ENCODE measurements at regions not wholly inside any gene's neighbourhood (a gene's known extent, or its start where the extent isn't known, plus 50 kb on each side); places are given as distances from the start of the nearest gene placed in this dataset.
A peak's percentile ranks its signal among the peaks of the same experiment; 100 is the strongest.

DNA sequence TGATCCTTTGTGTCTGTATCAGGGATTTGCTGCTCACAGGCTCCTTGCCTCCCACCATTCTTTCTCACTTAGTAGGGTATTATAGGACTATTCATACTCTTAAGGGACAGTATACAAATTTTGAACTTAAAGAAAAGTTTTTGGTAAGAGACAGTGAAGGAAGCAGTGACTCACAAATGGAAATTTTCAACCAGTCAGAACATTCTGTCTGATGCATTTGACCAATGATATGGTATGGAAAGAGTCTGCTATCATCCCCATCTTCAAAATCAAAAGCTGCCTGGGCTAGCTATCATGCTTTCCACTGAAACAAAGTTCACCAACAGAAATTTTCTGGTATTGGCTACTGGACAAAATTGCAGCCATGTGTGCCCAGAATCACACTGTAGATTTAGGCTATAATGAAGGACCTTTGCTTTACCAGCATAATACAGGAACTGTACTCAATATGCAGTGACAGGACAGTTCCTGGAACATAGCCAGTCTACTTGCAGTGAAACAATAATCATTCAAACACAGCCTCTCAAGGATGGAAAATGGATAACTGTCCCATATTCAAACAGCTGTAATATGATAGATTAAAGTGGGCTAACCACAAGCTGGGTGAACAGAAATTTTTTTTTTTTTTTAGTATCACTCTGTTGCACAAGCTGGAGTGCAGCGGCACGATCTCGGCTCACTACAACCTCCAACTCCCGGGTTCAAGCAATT, 109.0 kb upstream of the ACSL4 start:
- no peaks in the 10 kb centered on the region for H3K27me3 Mint-ChIP-seq (ENCODE audit: unreplicated experiment)
- DNase-seq, result no peak
- H3K27ac Mint-ChIP-seq (ENCODE audit: unreplicated experiment), result no peak overlapping the region
- peaks cover 8% of the 10 kb centered on the region for H3K4me1 Mint-ChIP-seq (ENCODE audit: low read depth, unreplicated experiment)
- H3K36me3 Mint-ChIP-seq (ENCODE audit: unreplicated experiment), result no peaks in the 10 kb centered on the region
- H3K9me3 Mint-ChIP-seq (ENCODE audit: unreplicated experiment), result no peaks in the 10 kb centered on the region
- no peak overlapping the region for H3K4me3 Mint-ChIP-seq (ENCODE audit: unreplicated experiment)
- TF ChIP-seq, protein P1, sequence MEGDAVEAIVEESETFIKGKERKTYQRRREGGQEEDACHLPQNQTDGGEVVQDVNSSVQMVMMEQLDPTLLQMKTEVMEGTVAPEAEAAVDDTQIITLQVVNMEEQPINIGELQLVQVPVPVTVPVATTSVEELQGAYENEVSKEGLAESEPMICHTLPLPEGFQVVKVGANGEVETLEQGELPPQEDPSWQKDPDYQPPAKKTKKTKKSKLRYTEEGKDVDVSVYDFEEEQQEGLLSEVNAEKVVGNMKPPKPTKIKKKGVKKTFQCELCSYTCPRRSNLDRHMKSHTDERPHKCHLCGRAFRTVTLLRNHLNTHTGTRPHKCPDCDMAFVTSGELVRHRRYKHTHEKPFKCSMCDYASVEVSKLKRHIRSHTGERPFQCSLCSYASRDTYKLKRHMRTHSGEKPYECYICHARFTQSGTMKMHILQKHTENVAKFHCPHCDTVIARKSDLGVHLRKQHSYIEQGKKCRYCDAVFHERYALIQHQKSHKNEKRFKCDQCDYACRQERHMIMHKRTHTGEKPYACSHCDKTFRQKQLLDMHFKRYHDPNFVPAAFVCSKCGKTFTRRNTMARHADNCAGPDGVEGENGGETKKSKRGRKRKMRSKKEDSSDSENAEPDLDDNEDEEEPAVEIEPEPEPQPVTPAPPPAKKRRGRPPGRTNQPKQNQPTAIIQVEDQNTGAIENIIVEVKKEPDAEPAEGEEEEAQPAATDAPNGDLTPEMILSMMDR (IDR thresholded peaks at IDR 0.05; ENCODE audit: partially characterized antibody, unreplicated experiment), result no peak

DNA sequence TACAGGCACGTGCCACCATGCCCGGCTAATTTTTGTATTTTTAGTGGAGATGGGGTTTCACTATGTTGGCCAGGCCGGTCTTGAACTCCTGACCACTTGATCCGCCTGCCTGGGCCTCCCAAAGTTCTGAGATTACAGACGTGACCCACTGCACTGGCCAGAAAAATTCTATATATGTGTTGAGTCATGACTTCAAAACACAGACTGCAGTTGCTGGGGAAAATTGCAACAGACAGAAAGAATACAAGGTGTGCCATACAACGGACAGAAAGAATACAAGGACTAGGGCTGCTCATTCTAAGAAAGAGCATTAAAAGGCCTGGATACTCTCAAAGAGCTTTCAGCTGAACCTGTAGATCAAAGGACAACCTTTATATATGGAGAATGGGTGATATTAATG, 109.6 kb upstream of the ACSL4 start:
- H3K27ac Mint-ChIP-seq (ENCODE audit: unreplicated experiment), result no peak overlapping the region
- no peaks in the 10 kb centered on the region for H3K36me3 Mint-ChIP-seq (ENCODE audit: unreplicated experiment)
- no peak overlapping the region for H3K4me3 Mint-ChIP-seq (ENCODE audit: unreplicated experiment)
- no peak for DNase-seq
- H3K27me3 Mint-ChIP-seq (ENCODE audit: unreplicated experiment), result no peaks in the 10 kb centered on the region
- H3K9me3 Mint-ChIP-seq (ENCODE audit: unreplicated experiment), result no peaks in the 10 kb centered on the region
- peaks cover 14% of the 10 kb centered on the region for H3K4me1 Mint-ChIP-seq (ENCODE audit: low read depth, unreplicated experiment)
- TF ChIP-seq, protein P1 (IDR thresholded peaks at IDR 0.05; ENCODE audit: partially characterized antibody, unreplicated experiment), result no peak

DNA sequence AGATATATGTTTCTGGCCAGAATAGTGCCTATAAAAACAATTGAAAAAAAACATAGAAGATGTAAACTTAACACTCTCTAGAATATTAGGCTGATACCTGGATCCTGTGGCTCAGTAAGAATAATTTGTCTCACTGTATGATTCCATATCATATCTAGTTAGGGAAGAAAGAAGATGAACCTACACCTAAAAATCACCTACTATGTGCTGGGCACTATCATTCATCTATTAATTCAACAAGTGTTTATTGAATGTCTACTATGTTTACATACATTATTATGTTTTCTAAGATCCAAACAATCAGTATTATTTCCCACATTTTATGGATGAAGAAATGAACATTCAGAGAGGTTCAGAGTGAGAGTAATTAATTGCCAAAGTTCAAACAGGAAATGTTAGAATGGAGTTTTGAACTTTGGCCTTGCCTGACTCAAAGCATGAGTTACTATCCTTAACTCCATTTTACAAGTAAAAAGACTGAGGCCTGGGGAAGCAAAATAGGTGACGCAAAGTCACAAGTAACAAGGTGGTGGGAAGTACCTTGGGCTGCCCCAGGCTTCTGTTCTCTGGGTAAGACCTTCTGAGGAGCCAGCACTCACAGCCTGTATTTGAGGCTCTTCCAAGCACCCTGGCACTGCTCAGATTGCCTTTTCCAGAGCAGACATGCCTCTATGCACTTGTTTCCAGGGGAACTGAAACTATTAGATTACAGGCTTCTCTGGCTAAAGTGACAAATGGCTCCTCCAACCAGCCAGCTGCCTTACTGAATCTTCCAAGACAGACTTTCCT, 111.1 kb upstream of the ACSL4 start:
- Mint-ChIP-seq H3K27ac (ENCODE audit: unreplicated experiment) (no peak overlapping the region), H3K4me3 (ENCODE audit: unreplicated experiment) (no peak overlapping the region), H3K36me3 (ENCODE audit: unreplicated experiment) (no peaks in the 10 kb centered on the region), H3K27me3 (ENCODE audit: unreplicated experiment) (peaks cover 3% of the 10 kb centered on the region), H3K4me1 (ENCODE audit: low read depth, unreplicated experiment) (peaks cover 25% of the 10 kb centered on the region), H3K9me3 (ENCODE audit: unreplicated experiment) (peaks cover 4% of the 10 kb centered on the region)
- TF ChIP-seq, protein P1 (IDR thresholded peaks at IDR 0.05; ENCODE audit: partially characterized antibody, unreplicated experiment), result no peak
- DNase-seq, result peak; percentile 7

DNA sequence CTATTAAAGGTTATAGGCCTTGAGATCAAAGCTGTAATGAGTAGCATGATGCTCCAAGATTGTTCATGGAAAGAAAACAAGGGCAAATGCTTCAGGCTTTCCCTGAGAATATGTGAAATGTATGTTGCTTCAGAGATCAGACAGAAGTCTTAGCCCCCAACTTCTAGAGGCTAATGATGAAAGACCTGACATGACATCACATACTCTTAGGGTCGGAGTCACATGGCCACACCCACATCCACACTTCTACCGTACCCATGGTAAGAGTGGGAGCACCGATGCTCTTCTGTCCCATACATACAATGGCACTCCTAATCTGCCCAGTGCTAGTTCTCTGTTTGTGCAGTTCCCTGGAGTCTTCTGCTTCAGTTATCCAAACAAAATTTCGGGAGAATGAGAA, 111.9 kb upstream of the ACSL4 start:
- Mint-ChIP-seq H3K9me3 (ENCODE audit: unreplicated experiment) (peaks cover 4% of the 10 kb centered on the region), H3K36me3 (ENCODE audit: unreplicated experiment) (no peaks in the 10 kb centered on the region), H3K4me3 (ENCODE audit: unreplicated experiment) (no peak overlapping the region), H3K27me3 (ENCODE audit: unreplicated experiment) (peaks cover 3% of the 10 kb centered on the region), H3K4me1 (ENCODE audit: low read depth, unreplicated experiment) (peaks cover 29% of the 10 kb centered on the region), H3K27ac (ENCODE audit: unreplicated experiment) (peak overlapping the region; percentile 48)
- TF ChIP-seq, protein P1 (IDR thresholded peaks at IDR 0.05; ENCODE audit: partially characterized antibody, unreplicated experiment), result no peak
- DNase-seq, result no peak

DNA sequence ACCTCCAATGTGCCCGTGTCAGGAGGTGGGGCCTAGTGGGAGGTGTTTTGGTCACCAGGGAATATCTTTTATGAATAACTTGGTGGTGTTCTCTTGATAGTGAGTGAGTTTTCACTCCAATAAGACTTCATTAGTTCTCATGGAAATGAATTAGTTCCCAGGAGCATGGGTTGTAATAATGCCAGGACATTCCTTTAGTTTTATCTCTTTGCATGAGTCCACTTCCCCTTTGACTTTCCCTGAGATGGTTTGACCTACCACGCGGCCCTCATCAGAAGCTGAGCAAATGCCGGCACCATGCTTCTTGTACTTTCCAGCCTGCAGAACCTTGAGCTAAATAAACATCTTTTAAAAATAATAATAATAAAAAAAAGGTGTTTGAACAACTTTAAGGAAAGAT, 112.9 kb upstream of the ACSL4 start:
- TF ChIP-seq, protein P1 (IDR thresholded peaks at IDR 0.05; ENCODE audit: partially characterized antibody, unreplicated experiment), result no peak
- no peak for DNase-seq
- Mint-ChIP-seq H3K9me3 (ENCODE audit: unreplicated experiment) (peaks cover 5% of the 10 kb centered on the region), H3K4me1 (ENCODE audit: low read depth, unreplicated experiment) (peaks cover 34% of the 10 kb centered on the region), H3K27me3 (ENCODE audit: unreplicated experiment) (peaks cover 5% of the 10 kb centered on the region), H3K27ac (ENCODE audit: unreplicated experiment) (no peak overlapping the region), H3K36me3 (ENCODE audit: unreplicated experiment) (no peaks in the 10 kb centered on the region), H3K4me3 (ENCODE audit: unreplicated experiment) (no peak overlapping the region)

All from glutamatergic neuron (in vitro differentiated cells).